NB4 (cell line): ENCODE measurements at regions not wholly inside any gene's neighbourhood (a gene's known extent, or its start where the extent isn't known, plus 50 kb on each side); places are given as distances from the start of the nearest gene placed in this dataset.

Experiments used
- CTCF ChIP-seq: IDR thresholded peaks from one replicate; pipeline ENCODE4 v1.5.1; 2012; ENCODE audit warnings: low read depth, low read length
- POLR2A ChIP-seq: IDR thresholded peaks from 2 replicates; pipeline ENCODE4 v1.6.1; 2011; ENCODE audit warnings: mild to moderate bottlenecking; ENCODE audit not compliant: insufficient read length; ENCODE audit errors: extremely low read depth

- no peak for TF ChIP-seq POLR2A
- no peak for TF ChIP-seq CTCF
These were observed 73.3 kb upstream of the DPH5 start for GRCh38 chr1:101098907-101099306.
